T1000 (cell line): ENCODE measurements at regions not wholly inside any gene's neighbourhood (a gene's known extent, or its start where the extent isn't known, plus 50 kb on each side); places are given as distances from the start of the nearest gene placed in this dataset.
"Not testable (repeated sequence)": the region's sequence is repeated elsewhere in the genome, so short reads cannot be mapped to it uniquely, and the experiment has no call there.

Experiments
- DNase-seq: peaks from one replicate; lab custom pipeline; 2025; ENCODE audit warnings: mixed read lengths; lab: John Stamatoyannopoulos, UW

GRCh38 chr1:37323486-37324377 lies 150.6 kb upstream of the ZC3H12A start:
- no peak for DNase-seq

GRCh38 chr1:37325010-37325409 lies 149.4 kb upstream of the ZC3H12A start:
- no peak for DNase-seq

- no peak for DNase-seq
These were observed 148.6 kb upstream of the ZC3H12A start for GRCh38 chr1:37325509-37326437.

GRCh38 chr1:37332126-37332525 lies 142.3 kb upstream of the ZC3H12A start:
- DNase-seq: no peak

GRCh38 chr1:37338658-37339057 lies 135.7 kb upstream of the ZC3H12A start:
- DNase-seq: no peak

- DNase-seq: no peak
These were observed 131.6 kb upstream of the ZC3H12A start for GRCh38 chr1:37342736-37343135.

GRCh38 chr1:37347104-37347649 lies 127.2 kb upstream of the ZC3H12A start:
- DNase-seq: no peak

- no peak for DNase-seq
These were observed 120.5 kb upstream of the ZC3H12A start for GRCh38 chr1:37353871-37354270.

- DNase-seq: no peak
These were observed 119.3 kb upstream of the ZC3H12A start for GRCh38 chr1:37354876-37355650.

- no peak for DNase-seq
These were observed 115.4 kb upstream of the ZC3H12A start for GRCh38 chr1:37358992-37359391.

GRCh38 chr1:37360011-37360410 lies 114.4 kb upstream of the ZC3H12A start:
- DNase-seq: no peak

GRCh38 chr1:37362594-37363385 lies 111.6 kb upstream of the ZC3H12A start:
- no peak for DNase-seq

GRCh38 chr1:37363535-37363934 lies 110.8 kb upstream of the ZC3H12A start:
- DNase-seq: no peak

- DNase-seq: not testable (repeated sequence)
These were observed 105.6 kb upstream of the ZC3H12A start for GRCh38 chr1:37368665-37369315.

- no peak for DNase-seq
These were observed 102.1 kb upstream of the ZC3H12A start for GRCh38 chr1:37372302-37372701.

- no peak for DNase-seq
These were observed 101.7 kb upstream of the ZC3H12A start for GRCh38 chr1:37372711-37373110.

- no peak for DNase-seq
These were observed 101.0 kb upstream of the ZC3H12A start for GRCh38 chr1:37373413-37373812.

GRCh38 chr1:37380546-37380945 lies 93.8 kb upstream of the ZC3H12A start:
- DNase-seq: not testable (repeated sequence)

- no peak for DNase-seq
These were observed 86.5 kb upstream of the ZC3H12A start for GRCh38 chr1:37387854-37388253.

- no peak for DNase-seq
These were observed 85.1 kb upstream of the ZC3H12A start for GRCh38 chr1:37389327-37389726.
